Head of caudate nucleus (tissue), 42 donors: ENCODE measurements at regions not wholly inside any gene's neighbourhood (a gene's known extent, or its start where the extent isn't known, plus 50 kb on each side); places are given as distances from the start of the nearest gene placed in this dataset.
"Not testable (repeated sequence)": the region's sequence is repeated elsewhere in the genome, so short reads cannot be mapped to it uniquely, and the experiment has no call there.

Experiments
- DNase-seq, 42 donors: peaks; one replicate each; pipeline versions ENCODE4 v3.0.0 to v3.0.0-alpha.2; 2020 to 2021; ENCODE audit warnings: mixed read lengths in 7 of 42
- intact Hi-C: fragments of 100-400 bp; cut with DNase I; formaldehyde crosslinking; loops from one replicate; pipeline ENCODE4 v1.15.0; 2022

GRCh38 chr16:70014915-70015314 lies 63.8 kb downstream of the CLEC18A start:
- DNase-seq, intact Hi-C loops: not testable (repeated sequence)

- DNase-seq = peak in 1 of 42 donors; percentile 3
Observed at GRCh38 chr16:70016751-70017150, 65.6 kb downstream of the CLEC18A start.

GRCh38 chr16:70018254-70018653 lies 67.1 kb downstream of the CLEC18A start:
- peak in 28 of 42 donors; percentile 5 to 60 (median 29) for DNase-seq
- intact Hi-C loops = no loop called here

More at GRCh38 chr16:70016751-70017150, 65.6 kb downstream of the CLEC18A start:
- intact Hi-C loops = not testable (repeated sequence)

DNA sequence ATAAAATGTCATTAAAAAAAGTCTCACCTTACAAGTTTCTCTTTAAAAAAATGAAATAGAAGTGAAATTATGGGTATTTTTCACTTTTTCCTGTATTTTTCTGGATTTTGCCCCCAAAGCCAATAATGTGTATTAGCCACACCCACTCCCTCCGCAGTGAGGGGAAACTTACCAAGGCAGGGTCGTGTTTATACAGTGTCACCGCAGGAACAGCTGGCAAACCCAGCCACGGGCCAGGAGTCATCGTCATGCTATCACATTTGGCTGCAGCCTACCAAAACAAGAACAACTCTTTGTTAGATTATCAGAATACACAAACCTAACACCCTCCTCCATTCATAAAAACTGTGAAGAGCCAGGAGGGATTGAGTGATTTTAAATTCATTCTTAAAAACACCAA lies 72.1 kb downstream of the CLEC18A start:
- DNase-seq, intact Hi-C loops: not testable (repeated sequence)

- intact Hi-C loops, DNase-seq: not testable (repeated sequence)
Observed at GRCh38 chr16:70023956-70024355, 72.8 kb downstream of the CLEC18A start.

- DNase-seq, intact Hi-C loops: not testable (repeated sequence)
Observed at GRCh38 chr16:70026165-70026854, 75.2 kb downstream of the CLEC18A start.

DNA sequence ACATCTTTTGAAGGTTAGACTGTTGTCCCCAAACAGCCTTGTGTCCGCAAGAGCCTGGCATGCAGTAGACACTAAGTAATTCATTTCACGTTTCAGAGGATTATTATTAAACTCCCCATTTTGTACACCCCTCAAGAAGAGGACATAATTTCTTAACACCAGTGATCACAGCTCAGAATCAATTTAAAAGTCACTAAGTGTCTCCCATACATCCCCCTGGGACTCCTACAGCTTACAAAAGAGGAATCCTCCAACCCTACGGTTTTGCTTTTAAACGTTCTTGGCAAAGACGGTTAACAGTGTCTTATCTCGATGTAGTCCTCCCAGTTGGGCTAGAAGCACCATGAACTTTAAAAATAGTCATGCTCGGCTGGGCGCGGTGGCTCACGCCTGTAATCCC lies 81.2 kb upstream of the PDPR start:
- DNase-seq, intact Hi-C loops: not testable (repeated sequence)

GRCh38 chr16:70037913-70038312 lies 76.2 kb upstream of the PDPR start:
- DNase-seq, intact Hi-C loops: not testable (repeated sequence)

DNA sequence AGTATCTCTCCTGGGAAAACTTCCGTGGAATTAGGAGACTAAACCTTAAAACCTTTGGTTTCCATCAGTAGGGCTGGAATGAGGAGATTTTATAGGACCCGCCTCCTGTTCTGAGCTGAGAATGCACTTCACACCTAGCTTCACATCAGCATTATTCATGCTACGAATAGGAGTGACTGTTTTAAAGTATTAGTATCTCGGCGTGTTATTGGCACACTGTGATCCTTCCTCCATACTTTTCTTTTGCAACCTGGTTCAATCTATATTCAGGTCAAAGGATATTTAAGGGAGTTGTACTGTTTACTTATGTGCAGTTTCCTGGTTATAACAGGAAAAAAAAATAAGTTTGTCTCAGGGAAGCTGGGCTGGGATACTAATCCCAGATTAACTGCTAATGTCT lies 73.6 kb upstream of the PDPR start:
- DNase-seq, intact Hi-C loops: not testable (repeated sequence)

GRCh38 chr16:70043538-70044067 lies 70.5 kb upstream of the PDPR start:
- intact Hi-C loops, DNase-seq: not testable (repeated sequence)

DNA sequence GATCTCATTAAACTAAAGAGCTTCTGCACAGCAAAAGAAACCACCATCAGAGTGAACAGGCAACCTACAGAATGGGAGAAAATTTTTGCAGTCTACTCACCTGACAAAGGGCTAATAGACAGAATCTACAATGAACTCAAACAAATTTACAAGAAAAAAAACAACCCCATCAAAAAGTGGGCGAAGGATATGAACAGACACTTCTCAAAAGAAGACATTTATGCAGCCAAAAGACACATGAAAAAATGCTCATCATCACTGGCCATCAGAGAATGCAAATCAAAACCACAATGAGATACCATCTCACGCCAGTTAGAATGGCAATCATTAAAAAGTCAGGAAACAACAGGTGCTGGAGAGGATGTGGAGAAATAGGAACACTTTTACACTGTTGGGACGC lies 67.6 kb upstream of the PDPR start:
- intact Hi-C loops, DNase-seq: not testable (repeated sequence)

DNA sequence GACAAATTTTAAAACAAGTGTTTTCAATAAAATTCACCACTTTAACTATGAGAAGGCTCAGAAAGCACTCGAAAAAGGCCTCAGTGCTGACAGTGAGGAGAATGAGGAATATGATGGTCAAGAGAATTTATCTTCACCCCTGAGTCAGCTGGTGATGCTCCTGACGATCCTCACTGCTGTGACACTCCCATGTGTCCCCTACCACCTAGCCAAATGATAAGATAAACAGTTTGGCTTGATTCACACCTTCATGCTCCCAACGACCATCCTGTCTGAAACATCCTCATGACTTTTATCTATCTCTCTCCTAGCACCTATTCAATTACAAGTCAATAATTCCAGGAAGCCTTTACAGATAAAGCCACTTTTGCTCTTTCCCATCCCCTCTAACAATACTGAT lies 66.0 kb upstream of the PDPR start:
- DNase-seq, intact Hi-C loops: not testable (repeated sequence)

- DNase-seq, intact Hi-C loops: not testable (repeated sequence)
Observed at GRCh38 chr16:70058056-70058455, 56.1 kb upstream of the PDPR start.

DNA sequence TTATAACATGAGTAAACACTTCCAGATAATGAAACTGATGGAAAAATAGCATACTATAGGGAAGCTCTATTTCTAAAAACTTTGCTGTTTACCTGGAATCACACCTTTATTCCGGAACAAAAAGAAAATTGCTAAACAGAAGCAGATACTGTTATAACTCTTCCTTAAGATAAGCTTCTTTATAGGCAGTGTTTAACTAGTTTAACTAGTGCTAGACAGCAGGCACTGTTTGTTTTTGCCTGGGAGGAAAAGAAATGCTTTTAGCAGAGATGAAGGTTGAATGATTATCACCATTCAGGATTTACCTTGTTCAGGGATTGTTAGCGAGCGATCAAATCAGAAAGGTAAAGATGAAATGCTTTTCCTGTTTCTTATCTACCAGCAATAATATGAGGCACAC lies 54.7 kb upstream of the PDPR start:
- intact Hi-C loops, DNase-seq: not testable (repeated sequence)

DNA sequence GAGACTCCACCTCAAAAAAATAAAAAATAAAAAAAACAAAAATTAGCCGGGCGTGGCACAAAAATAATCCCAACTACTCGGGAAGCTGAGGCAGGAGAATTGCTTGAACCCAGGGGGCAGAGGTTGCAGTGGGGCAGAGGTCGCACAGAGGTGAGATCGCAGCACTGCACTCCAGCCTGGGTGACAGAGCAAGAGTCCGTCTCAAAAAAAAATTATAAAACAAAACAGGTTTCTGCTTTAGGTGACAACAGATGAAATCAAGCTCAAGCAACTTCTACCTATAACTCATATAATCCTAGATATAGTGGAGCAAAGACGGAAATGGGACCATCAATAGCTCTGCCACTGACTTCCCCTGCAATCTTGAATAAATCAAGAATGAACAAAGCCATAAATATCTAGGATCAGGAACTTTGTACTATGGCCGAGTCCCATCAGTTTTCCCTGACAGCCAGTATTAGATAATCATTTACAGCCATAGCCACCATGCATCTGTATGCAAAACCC lies 53.6 kb upstream of the PDPR start:
- intact Hi-C loops, DNase-seq: not testable (repeated sequence)

GRCh38 chr16:70061671-70062218 lies 52.4 kb upstream of the PDPR start:
- intact Hi-C loops, DNase-seq: not testable (repeated sequence)

DNA sequence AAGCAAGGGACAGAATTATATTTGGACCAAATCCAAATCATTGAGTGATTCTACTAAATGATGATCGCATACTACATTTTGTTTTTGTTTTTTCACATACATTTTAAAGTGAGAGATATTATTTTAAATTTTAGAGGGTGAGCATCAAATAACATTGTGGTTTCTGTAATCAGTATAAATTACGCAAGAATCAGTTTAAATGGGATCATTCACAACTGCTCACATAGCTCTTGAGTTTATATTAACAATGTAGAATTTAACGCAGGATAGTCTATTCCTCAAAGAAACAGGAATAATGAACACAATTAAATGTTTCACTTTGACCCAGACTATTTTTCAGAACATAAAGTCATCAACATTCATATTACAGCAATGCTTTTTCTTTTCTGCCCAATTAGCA lies 51.2 kb upstream of the PDPR start:
- intact Hi-C loops, DNase-seq: not testable (repeated sequence)
